Activated CD8-positive, alpha-beta memory T cell treated with anti-CD3 and anti-CD28 coated beads for 4 hours (primary cell): ENCODE measurements at regions not wholly inside any gene's neighbourhood (a gene's known extent, or its start where the extent isn't known, plus 50 kb on each side); places are given as distances from the start of the nearest gene placed in this dataset.
"Not testable (repeated sequence)": the region's sequence is repeated elsewhere in the genome, so short reads cannot be mapped to it uniquely, and the experiment has no call there.

Experiments
- DNase-seq, 2 donors: peaks; one replicate each; pipeline ENCODE4 v3.0.0-alpha.2; 2020; ENCODE audit warnings: low read depth in 2 of 2

GRCh38 chr13:76659074-76659473, 227.1 kb downstream of the KCTD12 start:
- not testable (repeated sequence) for DNase-seq

DNA sequence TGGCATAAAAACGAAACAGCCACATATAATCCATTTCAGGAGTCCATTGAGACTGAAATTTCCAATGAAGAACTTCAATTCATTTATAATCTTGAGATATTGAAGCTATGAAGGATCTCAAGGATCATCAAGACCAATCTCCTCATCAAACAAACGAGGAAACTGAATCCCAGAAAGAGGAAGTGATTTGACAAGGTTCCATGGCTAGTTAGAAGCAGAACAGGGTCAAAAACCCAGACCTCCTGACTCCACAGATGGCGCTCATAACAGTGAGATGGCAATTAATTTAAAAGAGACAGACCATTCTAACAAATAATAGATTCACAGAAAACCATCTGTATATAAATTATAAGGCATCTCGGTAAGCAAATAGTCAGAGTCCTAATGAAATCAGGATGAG, 229.7 kb downstream of the KCTD12 start:
- no peak for DNase-seq

- DNase-seq: no peak
Measured at GRCh38 chr13:76656056-76656455, 230.1 kb downstream of the KCTD12 start.

- DNase-seq: no peak
Measured at GRCh38 chr13:76654263-76654662, 231.9 kb downstream of the KCTD12 start.

GRCh38 chr13:76651286-76651685, 234.9 kb downstream of the KCTD12 start:
- DNase-seq: no peak

DNA sequence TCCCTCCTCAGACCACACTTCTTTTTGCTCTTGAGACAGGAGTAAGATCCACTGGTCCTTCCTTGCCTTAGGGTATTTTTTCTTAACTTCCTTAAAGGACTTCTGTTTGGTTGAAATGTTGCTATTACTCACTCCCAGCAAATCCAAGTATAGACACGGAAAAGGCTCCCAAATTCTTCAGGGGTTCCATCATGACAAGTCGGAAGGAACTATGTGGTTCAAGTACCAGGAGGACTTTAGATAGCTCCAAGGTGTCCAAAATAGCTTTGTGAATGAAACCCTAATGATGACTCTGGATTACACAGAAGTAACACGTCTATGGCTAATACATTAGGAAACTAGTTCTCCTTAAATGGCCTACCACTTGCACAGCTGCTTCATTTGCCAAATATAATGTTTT, 238.7 kb downstream of the KCTD12 start:
- no peak for DNase-seq

GRCh38 chr13:76646946-76647345, 239.3 kb downstream of the KCTD12 start:
- no peak for DNase-seq

- DNase-seq: no peak
Measured at GRCh38 chr13:76645632-76646031, 240.6 kb downstream of the KCTD12 start.

- DNase-seq: no peak
Measured at GRCh38 chr13:76644906-76645305, 241.3 kb downstream of the KCTD12 start.

DNA sequence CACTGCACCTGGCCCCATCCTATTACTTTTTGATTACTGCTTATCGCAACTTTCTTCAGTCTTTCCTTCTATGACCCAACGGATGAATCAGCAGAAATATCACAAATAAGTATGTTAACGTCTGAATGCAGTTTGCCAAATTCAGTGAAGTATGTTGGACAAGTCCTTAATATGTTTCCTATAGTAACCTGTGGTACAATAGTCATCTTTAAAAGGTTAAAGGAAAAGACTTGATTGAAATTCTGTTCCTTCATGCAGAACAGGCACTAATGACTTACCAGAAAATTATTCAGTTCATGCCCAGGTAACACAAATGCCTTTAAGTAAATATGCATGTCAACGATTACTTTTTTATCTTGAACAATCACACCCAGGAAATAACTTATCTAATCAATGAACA, 242.6 kb downstream of the KCTD12 start:
- no peak for DNase-seq

DNA sequence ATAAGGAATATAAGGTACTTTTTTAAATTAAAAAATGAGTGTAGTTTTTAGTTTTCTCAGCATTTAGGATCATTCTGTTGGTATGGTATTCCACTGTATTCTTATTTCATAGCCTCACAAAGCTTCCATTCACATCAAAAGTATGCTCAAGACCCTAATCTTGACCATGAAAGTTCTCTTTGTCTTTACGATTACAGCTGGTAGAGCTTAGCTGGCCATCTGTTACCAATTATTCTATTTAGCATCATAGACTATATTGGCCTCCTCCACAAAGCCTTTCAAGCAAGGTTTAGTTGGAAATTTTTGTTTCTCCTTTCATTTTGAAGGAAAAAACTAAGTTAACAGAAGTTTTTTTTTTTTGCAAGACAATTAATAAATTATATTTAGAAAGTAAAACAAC, 245.1 kb downstream of the KCTD12 start:
- no peak for DNase-seq

DNA sequence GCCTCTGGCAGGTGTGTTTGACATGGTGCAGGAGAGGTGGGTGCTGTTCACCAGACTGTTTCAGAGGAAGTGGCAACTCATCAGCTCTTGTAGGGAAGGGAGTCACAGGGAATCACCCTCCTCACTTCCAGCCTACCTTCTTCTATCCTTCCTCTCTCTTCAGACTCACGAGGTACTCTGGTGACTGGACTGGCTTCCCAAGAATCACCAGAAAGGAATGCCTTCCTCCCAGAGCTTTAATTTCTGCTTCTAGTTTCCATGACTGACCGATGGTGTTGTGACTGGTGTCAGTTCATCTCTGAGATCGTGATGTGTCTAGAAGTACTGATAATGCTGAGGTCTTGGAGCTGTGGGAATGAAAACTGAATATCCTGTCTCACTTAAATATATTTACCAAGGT, 247.3 kb downstream of the KCTD12 start:
- no peak for DNase-seq

DNA sequence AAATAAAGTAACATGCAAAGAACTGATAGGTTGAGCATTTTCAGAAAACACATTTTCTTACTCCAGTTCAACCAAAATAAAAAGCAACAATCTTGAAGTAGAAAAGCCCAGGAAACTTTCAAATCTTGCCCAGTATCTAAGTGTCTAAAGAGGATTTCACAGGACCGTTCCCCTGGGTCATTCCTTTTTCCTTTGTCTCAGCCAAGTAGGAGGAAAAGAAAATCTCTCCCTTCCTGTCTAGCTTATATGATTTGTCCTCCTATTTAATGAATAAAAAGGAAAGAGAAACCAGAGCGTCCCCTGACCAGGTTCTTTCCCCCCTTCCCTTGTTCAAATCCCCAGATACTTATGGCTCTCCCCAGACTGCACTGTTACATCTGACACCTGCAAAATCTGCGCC, 248.0 kb downstream of the KCTD12 start:
- no peak for DNase-seq

- DNase-seq: no peak
Measured at GRCh38 chr13:76637641-76638141, 248.5 kb downstream of the KCTD12 start.

- no peak for DNase-seq
Measured at GRCh38 chr13:76636829-76637228, 249.4 kb downstream of the KCTD12 start.

DNA sequence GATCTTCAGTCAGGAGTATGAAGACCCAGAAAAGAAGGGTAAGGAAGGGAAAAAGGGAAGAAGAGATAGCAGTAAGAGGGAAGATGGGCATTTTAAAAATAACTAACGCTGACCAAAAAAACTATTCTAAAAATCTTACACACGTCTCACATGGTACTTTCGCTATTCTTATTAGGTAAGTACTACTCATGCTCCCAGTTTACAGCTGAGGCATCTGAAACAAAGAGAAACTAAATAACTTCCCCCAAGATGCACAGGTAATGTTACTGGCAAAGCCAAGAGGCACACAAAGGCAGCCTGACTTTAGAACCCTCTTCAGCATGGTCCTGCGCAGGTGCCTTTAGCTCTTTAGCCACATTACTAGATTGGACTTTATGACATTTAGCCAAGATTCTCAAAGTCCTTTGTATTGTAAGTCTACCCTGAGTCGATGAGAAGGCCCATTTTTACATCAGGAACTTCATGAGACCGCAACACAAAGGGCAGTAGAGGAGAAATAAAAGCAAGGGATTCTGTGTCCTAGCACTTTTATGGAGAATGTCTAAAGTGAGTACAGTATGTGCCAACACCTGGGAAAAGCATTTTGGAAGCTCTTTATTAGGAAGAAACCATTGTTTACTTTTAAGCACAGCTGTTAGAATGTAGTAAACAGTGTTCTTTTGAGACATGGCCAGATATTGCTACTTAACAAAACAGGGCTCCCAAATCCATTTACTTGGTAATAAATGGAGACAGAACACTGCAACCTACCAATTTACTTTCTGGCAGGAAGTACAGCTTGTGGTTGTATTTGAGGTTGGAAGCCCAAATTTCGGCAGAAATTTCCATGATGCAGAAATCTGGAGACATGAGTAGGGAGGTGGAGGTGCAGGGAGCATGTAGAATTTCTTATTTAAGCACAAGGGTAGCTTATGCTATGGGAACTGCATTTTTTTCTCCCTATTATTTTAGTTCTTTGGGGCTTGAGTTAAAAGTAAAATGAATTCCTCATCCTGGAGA, 250.7 kb downstream of the KCTD12 start:
- DNase-seq: no peak

DNA sequence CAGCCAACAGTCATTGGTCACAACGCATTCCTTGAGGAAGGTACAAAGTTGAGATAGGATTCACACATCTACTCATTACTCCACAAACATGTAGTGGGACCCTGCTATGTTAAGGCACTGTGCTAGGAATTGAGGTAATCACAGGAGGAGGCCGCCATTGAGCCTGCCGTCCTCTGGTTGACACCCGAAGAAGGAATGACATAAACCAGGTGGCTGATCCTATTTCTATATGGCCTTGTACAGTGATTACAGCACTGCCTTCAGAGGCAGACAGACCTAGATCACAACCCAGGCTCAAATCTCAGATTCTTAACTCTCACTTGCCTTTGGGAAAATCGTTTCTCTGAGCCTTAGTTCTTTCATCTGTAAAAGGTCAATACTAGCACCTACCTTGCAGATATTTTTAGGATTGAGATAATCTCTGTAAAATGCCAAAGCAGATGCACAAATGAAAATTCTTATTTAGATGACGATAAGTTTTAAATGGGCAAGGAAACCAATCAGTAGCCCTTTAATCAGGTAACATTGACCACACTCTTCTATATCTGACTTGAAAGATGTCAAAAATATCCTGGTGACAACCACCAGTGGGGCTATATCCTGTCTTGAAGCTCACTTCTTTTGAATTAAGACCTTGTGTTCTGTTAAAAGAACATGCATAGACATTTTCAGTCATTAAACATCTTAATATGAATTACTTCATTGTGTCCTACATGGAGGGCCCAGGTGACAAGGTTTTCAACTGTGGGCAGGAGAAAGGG, 251.6 kb downstream of the KCTD12 start:
- no peak for DNase-seq

DNA sequence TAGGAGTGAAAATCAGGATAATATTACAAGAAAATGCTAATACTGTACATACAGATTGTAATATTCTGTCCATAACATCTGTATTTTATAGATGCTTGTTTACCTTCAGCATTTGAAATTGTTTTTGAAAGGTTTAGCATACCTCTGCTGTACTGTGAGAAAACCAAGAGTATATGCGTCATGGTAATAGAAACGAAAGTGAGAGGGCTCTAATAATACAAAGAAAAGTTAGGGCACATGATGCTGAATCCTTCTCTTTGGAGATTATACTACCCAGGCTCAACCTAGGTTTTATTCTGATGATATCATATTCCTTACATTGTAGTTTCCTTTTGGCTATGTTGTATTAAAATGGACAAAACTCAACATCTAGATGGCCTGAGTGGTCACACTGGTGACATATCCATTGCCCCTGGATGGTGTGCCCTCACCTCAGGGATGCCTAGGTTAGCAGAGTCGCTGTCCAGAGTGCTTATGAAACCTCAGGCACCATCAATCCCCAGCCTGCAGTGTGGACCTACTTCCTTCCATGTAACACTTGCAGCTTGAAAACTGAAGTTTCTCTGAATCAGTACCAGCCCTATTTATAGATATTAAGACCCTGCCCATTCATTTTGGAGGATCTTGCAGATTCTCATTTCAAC, 253.7 kb downstream of the KCTD12 start:
- DNase-seq: no peak

- no peak for DNase-seq
Measured at GRCh38 chr13:76630629-76631230, 255.5 kb downstream of the KCTD12 start.

DNA sequence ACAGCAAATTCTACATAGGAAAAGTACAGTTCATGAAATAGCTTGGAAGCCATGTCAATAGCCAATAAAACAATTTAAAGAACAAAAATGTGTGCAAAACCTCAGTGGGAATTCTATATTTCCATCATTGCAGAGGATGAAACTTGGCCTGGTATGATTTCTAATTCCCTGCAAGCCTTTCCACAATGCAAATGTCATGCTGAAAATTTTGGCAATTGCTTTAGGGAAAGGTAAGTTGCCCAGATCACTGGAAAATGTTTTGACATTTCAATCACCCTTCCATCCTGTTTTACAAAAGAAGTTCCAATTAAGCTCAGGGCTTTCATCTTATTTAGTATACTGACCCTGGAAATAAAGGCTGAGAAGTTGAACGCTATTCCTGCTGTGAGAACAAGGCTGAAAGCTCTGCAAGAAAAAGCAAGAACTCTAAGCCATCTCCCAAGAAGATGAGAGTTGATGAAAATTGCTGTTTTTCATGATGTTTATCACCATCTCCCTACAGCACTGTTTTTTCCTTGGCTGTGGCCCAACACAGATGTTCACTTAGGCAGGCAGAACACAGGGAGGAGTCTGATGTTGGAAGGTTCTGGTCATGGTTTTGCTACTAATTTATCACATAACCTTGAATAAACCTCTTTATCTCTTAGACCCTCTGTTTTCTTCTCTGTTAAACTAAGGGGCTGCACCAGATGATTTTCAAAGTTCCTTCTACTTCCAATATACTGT, 263.7 kb downstream of the KCTD12 start:
- no peak for DNase-seq

DNA sequence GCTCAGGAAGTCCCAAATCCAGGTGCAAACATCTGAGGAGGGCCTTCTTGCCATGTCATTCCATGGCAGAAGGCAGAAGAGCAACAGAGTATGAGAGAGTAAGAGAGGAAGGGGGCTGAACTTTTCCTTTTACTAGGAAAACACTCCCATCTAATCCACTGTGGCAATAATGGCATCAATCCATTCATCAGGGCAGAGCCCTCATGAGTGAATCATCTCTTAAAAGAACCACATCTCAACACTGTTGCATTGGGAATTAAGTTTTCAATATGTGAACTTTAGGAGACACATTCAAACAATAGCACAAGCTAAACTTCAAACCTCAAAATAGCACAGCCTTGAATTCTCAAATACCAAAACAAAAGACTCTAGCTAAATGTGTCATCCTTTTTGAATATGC, 264.5 kb downstream of the KCTD12 start:
- DNase-seq: no peak
